Activated T-cell treated with anti-CD3 and anti-CD28 coated beads, Interleukin-2, amount 50 U/mL, for 4 hours (primary cell): ENCODE measurements at regions not wholly inside any gene's neighbourhood (a gene's known extent, or its start where the extent isn't known, plus 50 kb on each side); places are given as distances from the start of the nearest gene placed in this dataset.

ENCODE experiments used
- ATAC-seq, 2 donors: fragments of 200-7000 bp; cut with Tn5 transposase; one replicate each; pipeline ENCODE4 v1.10.0; 2021
- DNase-seq: peaks from one replicate; pipeline ENCODE4 v3.0.0-alpha.2; 2020
- H3K27me3 Mint-ChIP-seq: one replicate; pipeline ENCODE4 v1.8.0; 2021; ENCODE audit warnings: low read depth, mixed read lengths
- H3K36me3 Mint-ChIP-seq: one replicate; pipeline ENCODE4 v1.8.0; 2022; ENCODE audit warnings: mixed read lengths; ENCODE audit not compliant: insufficient read depth
- H3K4me1 Mint-ChIP-seq: one replicate; pipeline ENCODE4 v1.8.0; 2021; ENCODE audit warnings: low read depth, mixed read lengths
- H3K4me3 Mint-ChIP-seq: one replicate; pipeline ENCODE4 v1.8.0; 2021; ENCODE audit warnings: mild to moderate bottlenecking, moderate library complexity, mixed read lengths
- H3K9me3 Mint-ChIP-seq: one replicate; pipeline ENCODE4 v1.8.0; 2021; ENCODE audit warnings: mixed read lengths

DNA sequence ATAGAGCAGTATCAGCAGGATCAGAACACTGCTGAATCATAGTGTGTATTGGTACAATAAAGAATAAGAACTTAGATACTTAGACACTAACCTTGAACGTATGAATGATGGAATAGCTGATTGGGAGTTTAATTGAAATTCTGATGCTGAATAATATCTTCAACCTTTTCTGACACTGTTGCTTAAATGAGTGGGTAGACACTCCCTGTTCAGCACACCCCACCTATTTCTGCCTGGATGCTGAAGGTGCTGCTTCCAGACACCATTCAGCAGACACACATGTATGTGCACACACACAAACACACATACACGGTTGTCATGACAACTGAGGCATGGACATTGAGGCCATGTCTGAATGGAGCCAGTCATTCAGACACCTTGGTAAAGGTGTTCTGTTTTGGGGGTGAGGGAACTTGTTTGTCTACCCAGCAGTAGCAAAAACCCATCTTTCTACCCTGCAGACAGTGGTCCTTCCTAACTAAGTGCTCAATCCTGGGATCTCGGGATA is 54.3 kb downstream of the TMEM215 start:
- Mint-ChIP-seq H3K36me3 (no peaks in the 10 kb centered on the region), H3K4me1 (no peaks in the 10 kb centered on the region), H3K9me3 (no peaks in the 10 kb centered on the region), H3K4me3 (no peak overlapping the region), H3K27me3 (peaks cover 4% of the 10 kb centered on the region)
- no peak for DNase-seq
- ATAC-seq = no peak

GRCh38 chr9:32839013-32839885 is 55.9 kb downstream of the TMEM215 start:
- no peaks in the 10 kb centered on the region for H3K36me3 Mint-ChIP-seq
- no peaks in the 10 kb centered on the region for H3K9me3 Mint-ChIP-seq
- no peaks in the 10 kb centered on the region for H3K4me1 Mint-ChIP-seq
- no peak overlapping the region for H3K4me3 Mint-ChIP-seq
- DNase-seq (no peak), ATAC-seq (no peak)
- H3K27me3 Mint-ChIP-seq = peaks cover 7% of the 10 kb centered on the region

DNA sequence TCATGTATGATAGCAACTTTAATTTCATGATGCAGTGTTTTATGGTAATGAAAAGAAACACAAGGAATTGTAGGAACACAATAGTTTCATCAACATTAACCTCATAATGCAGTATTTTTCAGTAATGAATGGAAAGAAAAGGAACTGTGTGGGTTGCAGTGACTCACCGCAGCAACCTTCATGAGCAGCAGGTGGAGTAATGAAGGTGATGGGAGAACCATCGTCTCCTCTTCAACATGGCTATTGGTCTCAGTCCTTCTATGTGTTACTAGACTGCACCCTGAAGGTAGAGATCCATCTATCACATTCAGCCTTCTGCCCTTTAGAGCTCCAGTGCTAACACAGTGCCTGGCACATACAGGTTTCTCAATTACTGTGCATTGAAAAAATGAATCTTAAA is 58.0 kb downstream of the TMEM215 start:
- ATAC-seq (no peak), DNase-seq (no peak)
- H3K4me1 Mint-ChIP-seq = no peaks in the 10 kb centered on the region

GRCh38 chr9:32843295-32843694 is 60.0 kb downstream of the TMEM215 start:
- H3K4me3 Mint-ChIP-seq = no peak overlapping the region
- no peak for DNase-seq
- no peak for ATAC-seq
- H3K4me1 Mint-ChIP-seq = no peaks in the 10 kb centered on the region
- H3K36me3 Mint-ChIP-seq = no peaks in the 10 kb centered on the region
- peaks cover 11% of the 10 kb centered on the region for H3K27me3 Mint-ChIP-seq
- no peaks in the 10 kb centered on the region for H3K9me3 Mint-ChIP-seq

More for the DNA sequence above, 58.0 kb downstream of the TMEM215 start:
- Mint-ChIP-seq H3K4me3 (no peak overlapping the region), H3K9me3 (no peaks in the 10 kb centered on the region), H3K27me3 (peaks cover 7% of the 10 kb centered on the region), H3K36me3 (no peaks in the 10 kb centered on the region)

GRCh38 chr9:32844259-32844658 is 60.9 kb downstream of the TMEM215 start:
- Mint-ChIP-seq H3K9me3 (no peaks in the 10 kb centered on the region), H3K36me3 (no peaks in the 10 kb centered on the region), H3K4me1 (no peaks in the 10 kb centered on the region), H3K4me3 (no peak overlapping the region), H3K27me3 (peaks cover 16% of the 10 kb centered on the region)
- DNase-seq (no peak), ATAC-seq (no peak)

- H3K4me3 Mint-ChIP-seq = no peak overlapping the region
- DNase-seq (no peak), ATAC-seq (no peak)
- no peaks in the 10 kb centered on the region for H3K36me3 Mint-ChIP-seq
- H3K27me3 Mint-ChIP-seq = peaks cover 14% of the 10 kb centered on the region
- no peaks in the 10 kb centered on the region for H3K9me3 Mint-ChIP-seq
- no peaks in the 10 kb centered on the region for H3K4me1 Mint-ChIP-seq
These were observed 70.9 kb downstream of the TMEM215 start for GRCh38 chr9:32854271-32854670.

DNA sequence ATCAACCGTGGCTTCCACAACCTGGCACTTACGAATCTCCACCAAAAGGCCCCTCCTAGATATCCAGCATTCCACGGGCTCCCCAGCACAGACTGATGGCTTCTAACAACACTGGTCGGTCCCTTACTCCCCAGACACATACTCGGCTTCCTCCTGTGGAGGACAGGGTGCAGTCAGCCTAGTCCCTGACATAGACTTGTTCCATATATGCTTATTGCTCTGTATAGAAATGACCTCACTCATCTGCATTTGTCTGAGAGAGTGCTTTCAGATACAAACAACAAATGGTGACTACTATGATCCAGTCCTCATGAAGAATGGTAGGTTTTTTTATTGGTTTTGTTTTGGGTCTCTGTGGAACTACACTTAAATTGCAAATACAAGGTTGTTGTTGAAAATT is 72.4 kb downstream of the TMEM215 start:
- no peak for ATAC-seq
- Mint-ChIP-seq H3K4me1 (no peaks in the 10 kb centered on the region), H3K36me3 (no peaks in the 10 kb centered on the region), H3K4me3 (no peak overlapping the region), H3K9me3 (no peaks in the 10 kb centered on the region), H3K27me3 (peaks cover 14% of the 10 kb centered on the region)
- DNase-seq = no peak

DNA sequence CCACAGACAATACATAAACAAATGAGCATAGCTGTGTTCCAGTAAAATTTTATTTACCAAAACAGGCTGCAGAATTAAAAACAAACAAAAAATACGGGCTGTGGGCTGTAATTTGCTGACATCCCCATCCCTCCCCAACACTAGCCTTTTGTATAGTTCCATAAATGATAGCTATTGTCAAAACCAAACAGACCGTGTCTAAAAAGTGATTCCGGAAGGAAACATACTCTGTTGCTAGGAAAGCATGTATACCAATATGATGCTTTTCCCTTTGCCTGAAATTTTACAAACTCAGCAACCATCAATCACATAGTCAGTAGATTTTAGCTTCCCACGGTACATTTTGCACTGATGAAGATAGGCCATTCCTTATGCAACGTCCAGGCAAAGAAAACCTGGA is 80.0 kb downstream of the TMEM215 start:
- ATAC-seq (no peak), DNase-seq (no peak)
- Mint-ChIP-seq H3K36me3 (no peaks in the 10 kb centered on the region), H3K27me3 (peaks cover 8% of the 10 kb centered on the region), H3K4me1 (no peaks in the 10 kb centered on the region), H3K9me3 (no peaks in the 10 kb centered on the region), H3K4me3 (no peak overlapping the region)

DNA sequence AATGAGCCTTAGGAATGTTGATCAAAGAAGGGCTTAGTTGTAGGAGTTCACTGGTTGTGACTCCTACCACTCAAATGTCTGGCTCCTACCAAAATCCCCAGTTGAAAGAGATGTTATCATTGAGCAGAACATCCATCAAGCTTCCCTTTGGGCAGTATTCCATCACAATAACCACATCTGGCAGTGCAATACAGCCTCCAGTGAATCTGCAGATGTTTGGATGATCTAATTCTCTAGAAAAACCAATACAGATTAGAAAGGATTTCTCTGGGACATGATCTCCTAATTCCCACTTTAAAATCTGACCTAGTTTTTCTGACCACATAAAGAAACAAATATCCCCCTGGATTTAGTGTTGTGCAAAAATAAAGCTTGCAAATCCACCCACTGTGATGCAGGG is 81.6 kb downstream of the TMEM215 start:
- Mint-ChIP-seq H3K4me3 (no peak overlapping the region), H3K27me3 (peaks cover 2% of the 10 kb centered on the region), H3K36me3 (no peaks in the 10 kb centered on the region), H3K9me3 (no peaks in the 10 kb centered on the region), H3K4me1 (no peaks in the 10 kb centered on the region)
- ATAC-seq (no peak), DNase-seq (no peak)

GRCh38 chr9:32866273-32866672 is 82.9 kb downstream of the TMEM215 start:
- Mint-ChIP-seq H3K36me3 (no peaks in the 10 kb centered on the region), H3K4me3 (no peak overlapping the region), H3K9me3 (no peaks in the 10 kb centered on the region), H3K4me1 (no peaks in the 10 kb centered on the region), H3K27me3 (peaks cover 2% of the 10 kb centered on the region)
- no peak for DNase-seq
- ATAC-seq = peak in 1 of 2 donors; percentile 41

GRCh38 chr9:32867026-32867425 is 83.7 kb downstream of the TMEM215 start:
- Mint-ChIP-seq H3K36me3 (no peaks in the 10 kb centered on the region), H3K4me1 (no peaks in the 10 kb centered on the region), H3K9me3 (no peaks in the 10 kb centered on the region), H3K27me3 (no peaks in the 10 kb centered on the region), H3K4me3 (no peak overlapping the region)
- DNase-seq (no peak), ATAC-seq (no peak)

GRCh38 chr9:32867601-32868204 is 84.4 kb downstream of the TMEM215 start:
- Mint-ChIP-seq H3K36me3 (no peaks in the 10 kb centered on the region), H3K9me3 (no peaks in the 10 kb centered on the region), H3K4me1 (no peaks in the 10 kb centered on the region), H3K27me3 (no peaks in the 10 kb centered on the region), H3K4me3 (no peak overlapping the region)
- ATAC-seq (no peak), DNase-seq (no peak)

DNA sequence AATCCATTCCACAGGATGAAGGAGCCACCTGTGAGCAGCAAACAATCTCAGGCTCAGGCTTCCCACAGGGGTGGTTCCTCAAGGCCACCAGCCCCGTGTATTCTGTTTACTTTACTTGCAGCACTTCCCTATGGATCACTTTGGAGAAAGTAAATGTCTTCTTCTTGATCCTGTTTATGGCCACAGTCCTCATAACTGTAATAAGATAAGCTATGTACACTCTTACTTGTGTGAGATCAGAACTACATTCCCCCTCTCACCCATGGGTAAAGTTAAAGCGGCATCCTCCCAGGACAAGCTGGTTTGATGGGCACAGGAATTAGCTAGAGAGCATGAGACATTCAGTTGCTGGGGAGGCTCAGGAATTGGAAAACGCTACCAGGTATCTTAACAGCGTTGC is 86.1 kb downstream of the TMEM215 start:
- no peaks in the 10 kb centered on the region for H3K9me3 Mint-ChIP-seq
- H3K4me3 Mint-ChIP-seq = no peak overlapping the region
- H3K4me1 Mint-ChIP-seq = no peaks in the 10 kb centered on the region

DNA sequence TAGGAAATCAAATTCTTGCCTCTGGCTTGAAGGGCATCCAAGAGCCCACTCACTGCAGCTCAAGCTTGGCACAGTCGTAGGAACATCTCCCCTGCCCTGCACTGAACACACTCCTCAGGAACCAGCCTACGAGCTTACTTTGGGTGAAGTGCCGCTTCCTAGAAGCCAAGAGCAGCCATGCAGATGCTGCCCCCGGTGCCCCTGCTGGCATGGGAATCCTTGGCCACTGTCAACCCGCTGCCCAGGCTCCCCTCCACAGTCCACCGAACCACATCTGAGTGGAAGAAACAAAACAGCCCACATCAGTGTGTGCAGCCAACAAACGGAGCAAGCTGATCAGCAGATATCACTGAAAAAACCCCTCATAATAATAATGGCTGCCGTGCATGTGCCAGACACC is 89.8 kb downstream of the TMEM215 start:
- ATAC-seq = no peak
- Mint-ChIP-seq H3K4me1 (no peaks in the 10 kb centered on the region), H3K9me3 (no peaks in the 10 kb centered on the region), H3K27me3 (peaks cover 2% of the 10 kb centered on the region), H3K36me3 (no peaks in the 10 kb centered on the region), H3K4me3 (no peak overlapping the region)
- no peak for DNase-seq

More for the DNA sequence above, 86.1 kb downstream of the TMEM215 start:
- Mint-ChIP-seq H3K27me3 (peaks cover 2% of the 10 kb centered on the region), H3K36me3 (no peaks in the 10 kb centered on the region)
- DNase-seq (no peak), ATAC-seq (no peak)

GRCh38 chr9:32873553-32873952 is 90.2 kb downstream of the TMEM215 start:
- Mint-ChIP-seq H3K4me3 (no peak overlapping the region), H3K27me3 (peaks cover 2% of the 10 kb centered on the region), H3K9me3 (no peaks in the 10 kb centered on the region), H3K4me1 (no peaks in the 10 kb centered on the region), H3K36me3 (no peaks in the 10 kb centered on the region)
- ATAC-seq (no peak), DNase-seq (no peak)
